NOMO-1 treated with dmso at 0.1 percent for 144 hours (cell line): ENCODE measurements at regions not wholly inside any gene's neighbourhood (a gene's known extent, or its start where the extent isn't known, plus 50 kb on each side); places are given as distances from the start of the nearest gene placed in this dataset.

ENCODE experiments used
- DNase-seq: peaks from one replicate; lab custom pipeline; 2025; ENCODE audit not compliant: unreplicated experiment; lab: John Stamatoyannopoulos, UW

GRCh38 chr4:89556601-89557305, 249.2 kb upstream of the GPRIN3 start:
- no peak for DNase-seq

GRCh38 chr4:89551191-89551590, 243.6 kb upstream of the GPRIN3 start:
- no peak for DNase-seq

- no peak for DNase-seq
These were observed 242.3 kb upstream of the GPRIN3 start for GRCh38 chr4:89549907-89550306.

GRCh38 chr4:89545315-89545714, 237.7 kb upstream of the GPRIN3 start:
- no peak for DNase-seq

GRCh38 chr4:89541998-89542397, 234.4 kb upstream of the GPRIN3 start:
- no peak for DNase-seq

- DNase-seq = no peak
These were observed 232.5 kb upstream of the GPRIN3 start for GRCh38 chr4:89539797-89540711.

GRCh38 chr4:89539374-89539773, 231.8 kb upstream of the GPRIN3 start:
- DNase-seq = no peak

- DNase-seq = no peak
These were observed 231.3 kb upstream of the GPRIN3 start for GRCh38 chr4:89538886-89539285.

- no peak for DNase-seq
These were observed 230.6 kb upstream of the GPRIN3 start for GRCh38 chr4:89538171-89538570.

- DNase-seq = no peak
These were observed 229.7 kb upstream of the GPRIN3 start for GRCh38 chr4:89537281-89537680.

- DNase-seq = no peak
These were observed 227.7 kb upstream of the GPRIN3 start for GRCh38 chr4:89535251-89535650.

- no peak for DNase-seq
These were observed 226.8 kb upstream of the GPRIN3 start for GRCh38 chr4:89534356-89534755.

- DNase-seq = no peak
These were observed 224.5 kb upstream of the GPRIN3 start for GRCh38 chr4:89531932-89532640.

GRCh38 chr4:89528526-89529133, 221.0 kb upstream of the GPRIN3 start:
- DNase-seq = no peak

- DNase-seq = no peak
These were observed 214.2 kb upstream of the GPRIN3 start for GRCh38 chr4:89521826-89522225.

GRCh38 chr4:89519771-89520320, 212.2 kb upstream of the GPRIN3 start:
- DNase-seq = no peak

- DNase-seq = no peak
These were observed 210.7 kb upstream of the GPRIN3 start for GRCh38 chr4:89518259-89518658.

- DNase-seq = no peak
These were observed 207.2 kb upstream of the GPRIN3 start for GRCh38 chr4:89514811-89515210.

- no peak for DNase-seq
These were observed 204.2 kb upstream of the GPRIN3 start for GRCh38 chr4:89511776-89512175.

- DNase-seq = no peak
These were observed 202.2 kb upstream of the GPRIN3 start for GRCh38 chr4:89509708-89510281.
